PC-3 (cell line): ENCODE measurements at regions not wholly inside any gene's neighbourhood (a gene's known extent, or its start where the extent isn't known, plus 50 kb on each side); places are given as distances from the start of the nearest gene placed in this dataset.

Source experiments
- CTCF ChIP-seq: fragments of 300-600 bp; sonication (generic); conservative IDR thresholded peaks from 2 replicates; pipeline ENCODE4 v1.5.1; 2017; ENCODE audit warnings: antibody characterized with exemption, low read depth, mild to moderate bottlenecking, low read length
- EZH2phosphoT487 ChIP-seq: fragments of 300-600 bp; sonication (generic); IDR thresholded peaks from 2 replicates; pipeline ENCODE4 v1.6.1; 2018; ENCODE audit warnings: mild to moderate bottlenecking, antibody characterized with exemption, low read length, borderline replicate concordance

GRCh38 chr4:62250100-62250499, 1050.0 kb downstream of the ADGRL3 start:
- TF ChIP-seq CTCF = no peak
- no peak for TF ChIP-seq EZH2phosphoT487
